ENCODE measurements at regions not wholly inside any gene's neighbourhood (a gene's known extent, or its start where the extent isn't known, plus 50 kb on each side); places are given as distances from the start of the nearest gene placed in this dataset.

DNA sequence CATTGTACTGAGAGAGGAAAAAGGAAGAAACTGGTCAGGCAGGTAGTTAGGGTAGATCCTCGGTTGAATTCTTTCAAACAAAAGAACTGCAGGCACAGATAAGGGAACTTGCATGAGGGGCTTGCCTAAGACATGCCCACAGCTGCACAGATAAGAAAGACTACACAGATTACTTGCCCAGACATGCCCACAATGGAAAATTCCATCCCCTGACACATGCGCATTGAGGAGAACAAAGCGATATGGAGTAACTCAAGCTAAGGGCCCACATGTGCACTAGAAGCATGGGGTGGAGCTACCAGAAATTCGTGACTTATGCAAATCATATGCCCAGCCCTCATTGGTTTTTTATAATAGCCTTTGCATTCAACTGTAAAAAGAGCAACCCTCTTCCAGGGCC lies 181.3 kb upstream of the ZNF521 start:
- no peak for TF ChIP-seq EZH2 (IDR thresholded peaks at IDR 0.05; ENCODE audit: low read depth)
- TF ChIP-seq, protein P1, sequence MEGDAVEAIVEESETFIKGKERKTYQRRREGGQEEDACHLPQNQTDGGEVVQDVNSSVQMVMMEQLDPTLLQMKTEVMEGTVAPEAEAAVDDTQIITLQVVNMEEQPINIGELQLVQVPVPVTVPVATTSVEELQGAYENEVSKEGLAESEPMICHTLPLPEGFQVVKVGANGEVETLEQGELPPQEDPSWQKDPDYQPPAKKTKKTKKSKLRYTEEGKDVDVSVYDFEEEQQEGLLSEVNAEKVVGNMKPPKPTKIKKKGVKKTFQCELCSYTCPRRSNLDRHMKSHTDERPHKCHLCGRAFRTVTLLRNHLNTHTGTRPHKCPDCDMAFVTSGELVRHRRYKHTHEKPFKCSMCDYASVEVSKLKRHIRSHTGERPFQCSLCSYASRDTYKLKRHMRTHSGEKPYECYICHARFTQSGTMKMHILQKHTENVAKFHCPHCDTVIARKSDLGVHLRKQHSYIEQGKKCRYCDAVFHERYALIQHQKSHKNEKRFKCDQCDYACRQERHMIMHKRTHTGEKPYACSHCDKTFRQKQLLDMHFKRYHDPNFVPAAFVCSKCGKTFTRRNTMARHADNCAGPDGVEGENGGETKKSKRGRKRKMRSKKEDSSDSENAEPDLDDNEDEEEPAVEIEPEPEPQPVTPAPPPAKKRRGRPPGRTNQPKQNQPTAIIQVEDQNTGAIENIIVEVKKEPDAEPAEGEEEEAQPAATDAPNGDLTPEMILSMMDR (conservative IDR thresholded peaks at IDR 0.05) = no peak

All from PC-9 (cell line).